Stomach smooth muscle (tissue), 2 donors: ENCODE measurements at regions not wholly inside any gene's neighbourhood (a gene's known extent, or its start where the extent isn't known, plus 50 kb on each side); places are given as distances from the start of the nearest gene placed in this dataset.
"Not testable (repeated sequence)": the region's sequence is repeated elsewhere in the genome, so short reads cannot be mapped to it uniquely, and the experiment has no call there.

ENCODE experiments used
- H3K27ac ChIP-seq: one replicate; pipeline ENCODE4 v1.7.0; 2013; ENCODE audit warnings: mild to moderate bottlenecking, low read length, inconsistent platforms
- H3K27me3 ChIP-seq, 2 donors: one replicate each; pipeline ENCODE4 v1.7.0; 2013; ENCODE audit warnings: low read length in 2 of 2; ENCODE audit not compliant: insufficient read depth in 2 of 2, control insufficient read depth in 1 of 2
- H3K36me3 ChIP-seq, 2 donors: one replicate each; pipeline ENCODE4 v1.7.0; 2013; ENCODE audit warnings: low read length in 2 of 2; ENCODE audit not compliant: control insufficient read depth in 2 of 2, insufficient read depth in 2 of 2
- H3K4me1 ChIP-seq: one replicate; pipeline ENCODE4 v1.7.0; 2013; ENCODE audit warnings: low read length; ENCODE audit not compliant: control insufficient read depth, insufficient read depth
- H3K4me3 ChIP-seq, 2 donors: one replicate each; pipeline ENCODE4 v1.7.0; 2013; ENCODE audit warnings: low read length in 2 of 2
- H3K9ac ChIP-seq, 2 donors: one replicate each; pipeline ENCODE4 v1.7.0; 2013; ENCODE audit warnings: low read length in 2 of 2, mild to moderate bottlenecking in 1 of 2
- H3K9me3 ChIP-seq, 2 donors: one replicate each; pipeline ENCODE4 v1.7.0; 2013; ENCODE audit warnings: low read length in 2 of 2; ENCODE audit not compliant: control insufficient read depth in 2 of 2
- donor health status: healthy.
- donor health status: Pancreatic carcinoma.

- Histone ChIP-seq H3K9me3 (no peaks in the 10 kb centered on the region), H3K9ac (no peak overlapping the region), H3K36me3 (no peaks in the 10 kb centered on the region), H3K4me3 (no peak overlapping the region), H3K27me3 (no peaks in the 10 kb centered on the region), H3K27ac (no peak overlapping the region), H3K4me1 (no peaks in the 10 kb centered on the region)
Observed at GRCh38 chr6:132021552-132022375, 70.6 kb upstream of the CCN2 start.

- peak overlapping the region in 1 of 2 donors; percentile 44 for H3K9ac ChIP-seq
- not testable (repeated sequence) for H3K4me1 ChIP-seq, H3K27me3 ChIP-seq, H3K36me3 ChIP-seq, H3K9me3 ChIP-seq, H3K4me3 ChIP-seq, H3K27ac ChIP-seq
Observed at GRCh38 chr6:132020918-132021317, 69.7 kb upstream of the CCN2 start.

- Histone ChIP-seq H3K9ac (peak overlapping the region; percentile 44 to 51), H3K4me1 (no peaks in the 10 kb centered on the region), H3K27me3 (no peaks in the 10 kb centered on the region), H3K4me3 (peak overlapping the region; percentile 31 to 32), H3K36me3 (no peaks in the 10 kb centered on the region), H3K9me3 (no peaks in the 10 kb centered on the region), H3K27ac (peak overlapping the region; percentile 50)
Observed at GRCh38 chr6:132020138-132020581, 69.0 kb upstream of the CCN2 start.

- no peaks in the 10 kb centered on the region for H3K36me3 ChIP-seq
- no peaks in the 10 kb centered on the region for H3K9me3 ChIP-seq
- H3K27me3 ChIP-seq: no peaks in the 10 kb centered on the region
- peak overlapping the region; percentile 50 for H3K27ac ChIP-seq
- H3K9ac ChIP-seq: peak overlapping the region; percentile 36 to 51
- peak overlapping the region in 1 of 2 donors; percentile 32 for H3K4me3 ChIP-seq
- H3K4me1 ChIP-seq: no peaks in the 10 kb centered on the region
Observed at GRCh38 chr6:132019586-132019985, 68.4 kb upstream of the CCN2 start.

GRCh38 chr6:132017942-132018341, 66.8 kb upstream of the CCN2 start:
- no peak overlapping the region for H3K9ac ChIP-seq
- H3K27me3 ChIP-seq: no peaks in the 10 kb centered on the region
- no peak overlapping the region for H3K27ac ChIP-seq
- H3K4me3 ChIP-seq: no peak overlapping the region
- no peaks in the 10 kb centered on the region for H3K4me1 ChIP-seq
- no peaks in the 10 kb centered on the region for H3K36me3 ChIP-seq
- H3K9me3 ChIP-seq: no peaks in the 10 kb centered on the region

GRCh38 chr6:132016396-132016795, 65.2 kb upstream of the CCN2 start:
- peaks cover 2% of the 10 kb centered on the region for H3K4me1 ChIP-seq
- H3K9me3 ChIP-seq: no peaks in the 10 kb centered on the region
- H3K36me3 ChIP-seq: no peaks in the 10 kb centered on the region
- H3K27ac ChIP-seq: no peak overlapping the region
- no peak overlapping the region for H3K4me3 ChIP-seq
- no peaks in the 10 kb centered on the region for H3K27me3 ChIP-seq
- H3K9ac ChIP-seq: no peak overlapping the region

- Histone ChIP-seq H3K9ac (no peak overlapping the region), H3K4me3 (no peak overlapping the region), H3K4me1 (peaks cover 8% of the 10 kb centered on the region), H3K36me3 (no peaks in the 10 kb centered on the region), H3K27ac (peak overlapping the region; percentile 31), H3K27me3 (no peaks in the 10 kb centered on the region), H3K9me3 (no peaks in the 10 kb centered on the region)
Observed at GRCh38 chr6:132011582-132011981, 60.4 kb upstream of the CCN2 start.

GRCh38 chr6:132009175-132009574, 58.0 kb upstream of the CCN2 start:
- no peaks in the 10 kb centered on the region for H3K36me3 ChIP-seq
- no peaks in the 10 kb centered on the region for H3K27me3 ChIP-seq
- no peak overlapping the region for H3K27ac ChIP-seq
- no peaks in the 10 kb centered on the region for H3K9me3 ChIP-seq
- no peak overlapping the region for H3K4me3 ChIP-seq
- peaks cover 8% of the 10 kb centered on the region for H3K4me1 ChIP-seq
- no peak overlapping the region for H3K9ac ChIP-seq

GRCh38 chr6:132007474-132008190, 56.5 kb upstream of the CCN2 start:
- Histone ChIP-seq H3K36me3 (no peaks in the 10 kb centered on the region), H3K4me1 (peaks cover 8% of the 10 kb centered on the region), H3K9me3 (peaks cover 2 to 9% of the 10 kb centered on the region in 2 donors), H3K27me3 (no peaks in the 10 kb centered on the region), H3K9ac (no peak overlapping the region), H3K27ac (no peak overlapping the region), H3K4me3 (no peak overlapping the region)

- Histone ChIP-seq H3K27ac (no peak overlapping the region), H3K9me3 (peaks cover 2 to 9% of the 10 kb centered on the region in 2 donors), H3K36me3 (no peaks in the 10 kb centered on the region), H3K4me3 (no peak overlapping the region), H3K9ac (no peak overlapping the region), H3K4me1 (peaks cover 6% of the 10 kb centered on the region), H3K27me3 (no peaks in the 10 kb centered on the region)
Observed at GRCh38 chr6:132005178-132005577, 54.0 kb upstream of the CCN2 start.

- no peak overlapping the region for H3K9ac ChIP-seq
- peaks cover under 1% of the 10 kb centered on the region for H3K4me1 ChIP-seq
- no peak overlapping the region for H3K4me3 ChIP-seq
- no peaks in the 10 kb centered on the region for H3K27me3 ChIP-seq
- H3K9me3 ChIP-seq: peaks cover 2 to 9% of the 10 kb centered on the region in 2 donors
- H3K27ac ChIP-seq: no peak overlapping the region
- no peaks in the 10 kb centered on the region for H3K36me3 ChIP-seq
Observed at GRCh38 chr6:132004668-132005067, 53.5 kb upstream of the CCN2 start.
